SK-N-SH treated with all-trans-retinoic acid at 6 μM for 48 hours (cell line): ENCODE measurements at regions not wholly inside any gene's neighbourhood (a gene's known extent, or its start where the extent isn't known, plus 50 kb on each side); places are given as distances from the start of the nearest gene placed in this dataset.

Experiments
- ATAC-seq: fragments of 200-7000 bp; cut with Tn5 transposase; 3 replicates; pipeline ENCODE4 v1.9.1; 2020; ENCODE audit warnings: mild to moderate bottlenecking, moderate library complexity
- ARNTL ChIP-seq: fragments of 450-650 bp; formaldehyde crosslinking; IDR thresholded peaks from 2 replicates; pipeline ENCODE4 v1.5.0; 2020; ENCODE audit warnings: low read depth, mild to moderate bottlenecking, moderate library complexity, borderline replicate concordance
- BACH2 ChIP-seq: fragments of 250-450 bp; sonication (Bioruptor Pico); IDR thresholded peaks from 2 replicates; pipeline ENCODE4 v1.9.0; 2021; ENCODE audit warnings: mild to moderate bottlenecking, borderline replicate concordance
- ESRRG ChIP-seq: fragments of 250-450 bp; sonication (Bioruptor Pico); IDR thresholded peaks from 2 replicates; pipeline ENCODE4 v1.6.1; 2021; ENCODE audit warnings: mild to moderate bottlenecking
- GLIS3 ChIP-seq: fragments of 250-450 bp; sonication (Bioruptor Pico); IDR thresholded peaks from 2 replicates; pipeline ENCODE4 v1.5.0; 2020; ENCODE audit warnings: mild to moderate bottlenecking, moderate library complexity
- ISL1 ChIP-seq: fragments of 250-450 bp; sonication (Bioruptor Pico); IDR thresholded peaks from 2 replicates; pipeline ENCODE4 v2.1.2; 2022; ENCODE audit warnings: mild to moderate bottlenecking, moderate library complexity
- OSR1 ChIP-seq: fragments of 250-450 bp; sonication (Bioruptor Pico); IDR thresholded peaks from 2 replicates; pipeline ENCODE4 v1.8.0; 2022; ENCODE audit warnings: moderate library complexity, mild to moderate bottlenecking, inconsistent platforms
- PATZ1 ChIP-seq: fragments of 250-450 bp; sonication (Bioruptor Pico); IDR thresholded peaks from 2 replicates; pipeline ENCODE4 v1.8.0; 2020; ENCODE audit warnings: mild to moderate bottlenecking, moderate library complexity, borderline replicate concordance
- PPARA ChIP-seq: fragments of 250-450 bp; sonication (Bioruptor Pico); IDR thresholded peaks from 2 replicates; pipeline ENCODE4 v1.5.0; 2020; ENCODE audit warnings: mild to moderate bottlenecking, borderline replicate concordance
- RARB ChIP-seq: fragments of 250-450 bp; sonication (Bioruptor Pico); IDR thresholded peaks from 2 replicates; pipeline ENCODE4 v1.8.0; 2021; ENCODE audit warnings: mild to moderate bottlenecking, moderate library complexity
- TCF4 ChIP-seq: fragments of 250-450 bp; sonication (Bioruptor Pico); IDR thresholded peaks from 2 replicates; pipeline ENCODE4 v1.8.0; 2021; ENCODE audit warnings: mild to moderate bottlenecking, moderate library complexity, borderline replicate concordance
- TOX ChIP-seq: fragments of 250-450 bp; sonication (Bioruptor Pico); IDR thresholded peaks from 2 replicates; pipeline ENCODE4 v1.8.0; 2021; ENCODE audit warnings: mild to moderate bottlenecking, moderate library complexity, borderline replicate concordance
- TSHZ2 ChIP-seq: fragments of 250-450 bp; sonication (Bioruptor Pico); IDR thresholded peaks from 2 replicates; pipeline ENCODE4 v1.5.0; 2020; ENCODE audit warnings: mild to moderate bottlenecking, moderate library complexity
- ZC3H10 ChIP-seq: fragments of 250-450 bp; sonication (Bioruptor Pico); IDR thresholded peaks from 2 replicates; pipeline ENCODE4 v1.5.1; 2021; ENCODE audit warnings: mild to moderate bottlenecking, moderate library complexity
- ZFP3 ChIP-seq: fragments of 250-450 bp; sonication (Bioruptor Pico); IDR thresholded peaks from 2 replicates; pipeline ENCODE4 v1.5.0; 2020; ENCODE audit warnings: mild to moderate bottlenecking, moderate library complexity
- ZFP30 ChIP-seq: fragments of 450-650 bp; formaldehyde crosslinking; IDR thresholded peaks from 2 replicates; pipeline ENCODE4 v1.5.0; 2022; ENCODE audit warnings: mild to moderate bottlenecking, moderate library complexity
- ZNF565 ChIP-seq: fragments of 450-650 bp; formaldehyde crosslinking; conservative IDR thresholded peaks from 2 replicates; pipeline ENCODE4 v1.5.0; 2020; ENCODE audit warnings: low read depth, mild to moderate bottlenecking, moderate library complexity
- ZNF70 ChIP-seq: fragments of 450-650 bp; formaldehyde crosslinking; IDR thresholded peaks from 2 replicates; pipeline ENCODE4 v1.5.0; 2020; ENCODE audit warnings: mild to moderate bottlenecking, moderate library complexity
- ZNF8 ChIP-seq: fragments of 450-650 bp; formaldehyde crosslinking; IDR thresholded peaks from 2 replicates; pipeline ENCODE4 v1.5.0; 2020; ENCODE audit warnings: mild to moderate bottlenecking, moderate library complexity
- TF ChIP-seq, protein P1 (sequence below): fragments of 250-450 bp; sonication (Bioruptor Pico); IDR thresholded peaks from 2 replicates; pipeline ENCODE4 v1.5.1; 2020; ENCODE audit warnings: low read depth, mild to moderate bottlenecking, moderate library complexity
- TF ChIP-seq, protein P2 (sequence below): fragments of 250-450 bp; sonication (Bioruptor Pico); IDR thresholded peaks from 2 replicates; pipeline ENCODE4 v1.5.1; 2021; ENCODE audit warnings: mild to moderate bottlenecking, moderate library complexity

- TF ChIP-seq BACH2 (CRISPR knock-in tag), result no peak
- TF ChIP-seq ARNTL (CRISPR knock-in tag), result no peak
- no peak for TF ChIP-seq ISL1
- TF ChIP-seq PPARA, result no peak
- TF ChIP-seq ZC3H10 (CRISPR knock-in tag), result no peak
- TF ChIP-seq ZFP3 (CRISPR knock-in tag), result no peak
- no peak for TF ChIP-seq PATZ1 (CRISPR knock-in tag)
- no peak for TF ChIP-seq OSR1 (CRISPR knock-in tag)
- TF ChIP-seq ESRRG (CRISPR knock-in tag), result no peak
These were observed 276.2 kb upstream of the SLC24A2 start for GRCh38 chr9:20065046-20065445.

GRCh38 chr9:20054734-20055133 is 265.9 kb upstream of the SLC24A2 start:
- no peak for ATAC-seq
- TF ChIP-seq ZFP30 (CRISPR knock-in tag), result no peak
- TF ChIP-seq ZNF565, result no peak
- no peak for TF ChIP-seq TSHZ2 (CRISPR knock-in tag)
- TF ChIP-seq RARB (CRISPR knock-in tag), result no peak
- TF ChIP-seq GLIS3, result no peak
- TF ChIP-seq OSR1 (CRISPR knock-in tag), result no peak
- no peak for TF ChIP-seq ZNF8
- no peak for TF ChIP-seq ESRRG (CRISPR knock-in tag)
- no peak for TF ChIP-seq ARNTL (CRISPR knock-in tag)

More at GRCh38 chr9:20065046-20065445, 276.2 kb upstream of the SLC24A2 start:
- ATAC-seq, result no peak

DNA sequence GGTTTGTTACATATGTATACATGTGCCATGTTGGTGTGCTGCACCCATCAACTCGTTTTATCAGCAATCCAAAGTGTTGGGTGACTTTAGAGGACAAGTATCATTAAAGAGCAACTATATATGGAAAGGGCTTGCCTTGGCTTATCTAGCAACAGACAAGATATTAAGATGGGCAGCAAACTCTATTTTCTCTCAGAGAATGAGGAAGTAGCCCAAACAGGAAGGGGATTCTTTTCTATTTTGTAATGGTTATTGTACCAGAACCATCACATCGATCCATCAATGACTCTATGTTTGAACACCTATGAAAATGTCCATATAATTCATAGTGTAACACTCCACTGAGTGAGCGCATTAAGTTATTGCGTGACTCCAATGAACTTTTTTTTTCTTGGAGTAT is 260.1 kb upstream of the SLC24A2 start:
- no peak for ATAC-seq
- no peak for TF ChIP-seq OSR1 (CRISPR knock-in tag)
- no peak for TF ChIP-seq ISL1
- no peak for TF ChIP-seq ZFP3 (CRISPR knock-in tag)
- no peak for TF ChIP-seq GLIS3
- no peak for TF ChIP-seq TSHZ2 (CRISPR knock-in tag)
- no peak for TF ChIP-seq BACH2 (CRISPR knock-in tag)
- TF ChIP-seq ZC3H10 (CRISPR knock-in tag), result no peak
- TF ChIP-seq TCF4 (CRISPR knock-in tag), result no peak
- TF ChIP-seq, protein P1, sequence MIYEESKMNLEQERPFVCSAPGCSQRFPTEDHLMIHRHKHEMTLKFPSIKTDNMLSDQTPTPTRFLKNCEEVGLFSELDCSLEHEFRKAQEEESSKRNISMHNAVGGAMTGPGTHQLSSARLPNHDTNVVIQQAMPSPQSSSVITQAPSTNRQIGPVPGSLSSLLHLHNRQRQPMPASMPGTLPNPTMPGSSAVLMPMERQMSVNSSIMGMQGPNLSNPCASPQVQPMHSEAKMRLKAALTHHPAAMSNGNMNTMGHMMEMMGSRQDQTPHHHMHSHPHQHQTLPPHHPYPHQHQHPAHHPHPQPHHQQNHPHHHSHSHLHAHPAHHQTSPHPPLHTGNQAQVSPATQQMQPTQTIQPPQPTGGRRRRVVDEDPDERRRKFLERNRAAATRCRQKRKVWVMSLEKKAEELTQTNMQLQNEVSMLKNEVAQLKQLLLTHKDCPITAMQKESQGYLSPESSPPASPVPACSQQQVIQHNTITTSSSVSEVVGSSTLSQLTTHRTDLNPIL (CRISPR knock-in tag), result no peak
- no peak for TF ChIP-seq ZFP30 (CRISPR knock-in tag)
- no peak for TF ChIP-seq TOX
- TF ChIP-seq, protein P2, sequence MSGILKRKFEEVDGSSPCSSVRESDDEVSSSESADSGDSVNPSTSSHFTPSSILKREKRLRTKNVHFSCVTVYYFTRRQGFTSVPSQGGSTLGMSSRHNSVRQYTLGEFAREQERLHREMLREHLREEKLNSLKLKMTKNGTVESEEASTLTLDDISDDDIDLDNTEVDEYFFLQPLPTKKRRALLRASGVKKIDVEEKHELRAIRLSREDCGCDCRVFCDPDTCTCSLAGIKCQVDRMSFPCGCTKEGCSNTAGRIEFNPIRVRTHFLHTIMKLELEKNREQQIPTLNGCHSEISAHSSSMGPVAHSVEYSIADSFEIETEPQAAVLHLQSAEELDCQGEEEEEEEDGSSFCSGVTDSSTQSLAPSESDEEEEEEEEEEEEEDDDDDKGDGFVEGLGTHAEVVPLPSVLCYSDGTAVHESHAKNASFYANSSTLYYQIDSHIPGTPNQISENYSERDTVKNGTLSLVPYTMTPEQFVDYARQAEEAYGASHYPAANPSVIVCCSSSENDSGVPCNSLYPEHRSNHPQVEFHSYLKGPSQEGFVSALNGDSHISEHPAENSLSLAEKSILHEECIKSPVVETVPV (CRISPR knock-in tag), result no peak
- no peak for TF ChIP-seq ZNF70
- no peak for TF ChIP-seq ZNF565
- TF ChIP-seq PATZ1 (CRISPR knock-in tag), result no peak
- no peak for TF ChIP-seq ARNTL (CRISPR knock-in tag)
